ENCODE measurements at regions not wholly inside any gene's neighbourhood (a gene's known extent, or its start where the extent isn't known, plus 50 kb on each side); places are given as distances from the start of the nearest gene placed in this dataset.

DNA sequence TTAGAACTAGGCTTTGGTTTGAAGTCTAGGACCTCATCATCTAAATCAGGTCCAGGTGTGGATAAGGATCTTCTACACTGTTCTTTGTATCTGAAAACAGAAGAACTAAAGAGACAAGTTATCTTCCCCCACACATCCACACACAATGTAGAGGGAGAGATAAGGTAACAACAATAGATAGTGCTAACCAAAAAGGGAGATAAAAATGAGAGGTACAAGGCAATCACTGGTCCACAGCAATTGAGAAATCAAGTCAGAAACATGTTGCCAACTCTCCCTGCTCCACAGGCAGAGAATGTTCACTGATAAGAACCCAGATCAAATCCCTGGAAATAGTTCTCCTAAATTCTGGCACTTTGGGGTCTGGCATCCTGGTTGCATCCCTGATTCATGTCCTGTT lies 75.8 kb upstream of the LHX8 start:
- DNase-seq (ENCODE audit: extremely low read depth in 1 of 11, low read depth in 9 of 11, low spot score in 4 of 11) = no peak

DNA sequence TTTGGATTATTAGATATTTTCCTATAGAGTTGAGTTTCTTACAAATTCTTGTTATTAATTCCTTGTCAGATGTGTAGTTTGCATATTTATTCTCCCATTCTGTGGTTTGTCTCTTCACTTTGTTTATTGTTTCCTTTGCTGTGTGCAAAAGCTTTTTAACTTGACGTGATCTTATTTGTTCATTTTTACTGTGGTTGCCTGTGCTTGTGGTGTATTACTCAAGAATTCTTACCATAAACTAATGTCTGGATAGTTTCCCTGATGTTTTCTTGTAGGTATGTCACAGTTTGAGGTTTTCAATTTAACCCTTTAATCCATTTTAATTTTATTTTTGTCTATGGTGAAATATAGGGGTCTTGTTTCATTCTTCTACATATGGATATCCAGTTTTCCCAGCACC lies 72.1 kb upstream of the LHX8 start:
- no peak for DNase-seq (ENCODE audit: extremely low read depth in 1 of 11, low read depth in 9 of 11, low spot score in 4 of 11)

DNA sequence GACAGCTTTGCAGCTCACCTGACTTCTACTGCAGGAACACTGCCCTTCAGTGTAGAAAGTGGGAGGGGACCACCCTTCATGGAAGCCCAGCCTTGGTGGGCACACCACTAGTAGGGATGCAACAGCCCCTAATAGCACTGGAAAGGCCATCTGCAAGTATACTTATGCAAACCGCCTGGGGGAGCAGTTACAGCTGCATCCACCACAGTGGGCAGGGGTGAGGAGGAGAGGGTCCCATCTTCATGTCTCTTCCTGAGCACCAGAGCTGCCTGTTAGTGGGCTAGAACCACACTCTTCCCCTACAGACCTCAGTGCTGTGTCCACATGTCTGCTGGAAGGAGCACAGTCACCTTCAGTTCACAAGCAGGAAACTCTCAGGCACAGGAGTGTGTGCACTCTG lies 66.2 kb upstream of the LHX8 start:
- DNase-seq (ENCODE audit: extremely low read depth in 1 of 11, low read depth in 9 of 11, low spot score in 4 of 11) = no peak

GRCh38 chr1:75074831-75075395 lies 59.3 kb upstream of the LHX8 start:
- no peak for DNase-seq (ENCODE audit: extremely low read depth in 1 of 11, low read depth in 9 of 11, low spot score in 4 of 11)

GRCh38 chr1:75079538-75080290 lies 54.5 kb upstream of the LHX8 start:
- no peak for DNase-seq (ENCODE audit: extremely low read depth in 1 of 11, low read depth in 9 of 11, low spot score in 4 of 11)

DNA sequence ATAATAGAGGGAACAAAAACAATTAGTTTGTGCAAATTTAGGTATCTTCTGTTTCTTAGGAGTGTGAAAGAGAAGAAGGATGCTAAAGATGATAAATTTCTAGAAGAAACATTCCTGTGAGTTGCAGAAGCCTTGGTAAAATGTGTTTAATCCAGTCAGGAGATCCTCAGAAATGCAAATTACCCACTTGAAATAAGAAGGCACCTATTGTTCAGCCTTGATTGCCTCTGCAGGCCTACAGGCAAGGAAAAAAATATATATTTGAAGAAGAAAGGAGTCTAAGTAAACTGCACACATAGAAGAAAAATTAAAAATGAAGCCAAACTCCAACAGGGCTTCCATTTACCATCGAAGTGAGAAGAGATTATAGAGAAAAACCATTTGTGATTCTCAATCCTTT lies 51.0 kb upstream of the LHX8 start:
- no peak for DNase-seq (ENCODE audit: extremely low read depth in 1 of 11, low read depth in 9 of 11, low spot score in 4 of 11)

DNA sequence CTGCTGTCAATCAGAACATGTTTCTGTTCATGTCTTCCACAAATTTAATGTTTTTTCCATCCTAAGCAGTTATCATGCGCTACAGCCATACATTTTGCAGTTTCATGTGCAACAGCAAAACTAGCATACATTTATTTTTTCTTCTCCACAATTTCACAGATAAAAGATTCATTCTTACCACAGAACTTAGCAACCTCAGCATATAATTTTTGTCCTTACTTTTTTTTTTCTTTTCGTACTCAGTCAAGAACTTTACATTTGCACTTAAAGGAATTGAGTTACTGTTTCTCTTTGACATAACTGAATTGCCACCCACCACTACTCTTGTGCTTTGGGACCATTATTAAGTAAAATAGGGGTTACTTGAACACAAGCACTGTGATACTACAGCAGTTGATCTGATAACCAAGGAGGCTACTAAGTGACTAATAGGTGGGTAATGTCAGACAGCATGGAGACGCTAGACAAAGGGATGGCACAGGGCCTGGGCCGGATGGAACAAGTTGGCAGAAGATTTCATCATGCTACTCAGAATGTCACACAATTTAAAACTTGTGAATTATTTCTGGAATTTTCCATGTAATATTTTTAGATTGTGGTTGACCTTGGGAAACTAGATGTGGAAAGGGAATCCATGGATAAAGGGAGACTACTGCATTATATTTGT lies 50.2 kb upstream of the LHX8 start:
- DNase-seq (ENCODE audit: extremely low read depth in 1 of 11, low read depth in 9 of 11, low spot score in 4 of 11) = no peak
